Transverse colon (tissue), 4 donors: ENCODE measurements at regions not wholly inside any gene's neighbourhood (a gene's known extent, or its start where the extent isn't known, plus 50 kb on each side); places are given as distances from the start of the nearest gene placed in this dataset.

Experiments used
- DNase-seq: peaks from one replicate; pipeline ENCODE4 v3.0.0-alpha.2; 2019
- H3K27ac ChIP-seq, 4 donors: fragments of 200-600 bp; sonication (generic); 2 replicates each; pipeline ENCODE4 v1.5.1; 2016 to 2018; ENCODE audit warnings: inconsistent platforms in 4 of 4
- H3K27me3 ChIP-seq: fragments of 200-600 bp; sonication (generic); 2 replicates; pipeline ENCODE4 v1.5.1; 2017; ENCODE audit warnings: inconsistent platforms
- H3K36me3 ChIP-seq, 4 donors: fragments of 200-600 bp; sonication (generic); 2 replicates each; pipeline ENCODE4 v1.5.1; 2017 to 2019; ENCODE audit warnings: inconsistent platforms in 4 of 4
- H3K4me1 ChIP-seq, 4 donors: fragments of 200-600 bp; sonication (generic); 2 replicates each; pipeline ENCODE4 v1.5.1; 2017 to 2020; ENCODE audit warnings: inconsistent platforms in 4 of 4
- H3K4me3 ChIP-seq, 4 donors: fragments of 200-600 bp; sonication (generic); 1 replicate in 1 of 4; 2 replicates in 3 of 4; pipeline versions ENCODE4 v1.5.1 to v1.6.1; 2017 to 2019; ENCODE audit warnings: inconsistent platforms in 4 of 4
- H3K9me3 ChIP-seq, 2 donors: fragments of 200-600 bp; sonication (generic); 2 replicates each; pipeline ENCODE4 v1.5.1; 2017 to 2019; ENCODE audit warnings: inconsistent platforms in 2 of 2
- CTCF ChIP-seq, 5 experiments: fragments of 200-600 bp in 3 of 5; fragments of 450-650 bp in 2 of 5; sonication (generic) in 3 of 5; IDR thresholded peaks; 1 replicate in 2 of 5; 2 replicates in 3 of 5; pipeline ENCODE4 v1.5.1; 2016 to 2017; ENCODE audit warnings: antibody characterized with exemption in 5 of 5, inconsistent platforms in 3 of 5, mild to moderate bottlenecking in 2 of 5, moderate library complexity in 1 of 5
- EP300 ChIP-seq: sonication (generic); formaldehyde crosslinking; IDR thresholded peaks from one replicate; pipeline ENCODE4 v1.6.1; 2017; ENCODE audit warnings: antibody characterized with exemption, low read depth
- POLR2A ChIP-seq: fragments of 450-650 bp; IDR thresholded peaks from one replicate; pipeline ENCODE4 v1.6.1; 2016; ENCODE audit warnings: antibody characterized with exemption, mild to moderate bottlenecking, moderate library complexity
- POLR2AphosphoS5 ChIP-seq, 3 donors: sonication (generic); formaldehyde crosslinking; IDR thresholded peaks; one replicate each; pipeline ENCODE4 v1.6.1; 2016; ENCODE audit warnings: antibody characterized with exemption in 3 of 3
- WGBS, 2 donors: methylation state at CpG; one replicate each; pipeline ENCODE4 v1.1.5; 2018; ENCODE audit warnings: low coverage in 1 of 2; 5-methylcytosine and 5-hydroxymethylcytosine counted together
- in situ Hi-C, 4 donors: fragments of 200-750 bp; cut with MboI; loops; one replicate each; pipeline versions ENCODE4 v1.15.0 to v1.15.1; 2017; ENCODE audit warnings: low sequenced_read_pairs in 3 of 4, low pct_ligation_motif_present in 1 of 4, low pct_unique_long_range_greater_than_20kb in 1 of 4
- intact Hi-C: fragments of 100-400 bp; cut with DNase I; formaldehyde crosslinking; loops from one replicate; pipeline ENCODE4 v1.15.1; 2023; ENCODE audit warnings: low total_unique reads

- intact Hi-C loops (no loop called here), in situ Hi-C loops (no loop called here)
- Histone ChIP-seq H3K9me3 (no peaks in the 10 kb centered on the region), H3K27ac (no peak overlapping the region), H3K4me3 (no peak overlapping the region), H3K4me1 (no peaks in the 10 kb centered on the region), H3K36me3 (no peaks in the 10 kb centered on the region), H3K27me3 (no peaks in the 10 kb centered on the region)
- 92 to 94% methylated on average over 3 of the region's 3 CpGs for WGBS, 2 donors
- TF ChIP-seq CTCF (IDR thresholded peaks at IDR 0.05) (no peak), POLR2AphosphoS5 (IDR thresholded peaks at IDR 0.05) (no peak), EP300 (no peak), POLR2A (no peak)
- no peak for DNase-seq
Measured at GRCh38 chr6:120010075-120010474, 660.5 kb upstream of the MAN1A1 start.

GRCh38 chr6:120005292-120005976, 655.9 kb upstream of the MAN1A1 start:
- Histone ChIP-seq H3K27ac (no peak overlapping the region), H3K27me3 (no peaks in the 10 kb centered on the region), H3K4me1 (no peaks in the 10 kb centered on the region), H3K9me3 (no peaks in the 10 kb centered on the region), H3K36me3 (no peaks in the 10 kb centered on the region), H3K4me3 (no peak overlapping the region)
- WGBS, 2 donors, result 79 to 94% methylated on average over 11 to 12 of the region's 12 CpGs
- no peak for TF ChIP-seq POLR2A
- no peak for TF ChIP-seq CTCF (IDR thresholded peaks at IDR 0.05)
- TF ChIP-seq EP300, result no peak
- TF ChIP-seq POLR2AphosphoS5 (IDR thresholded peaks at IDR 0.05), result no peak
- DNase-seq, result no peak
- intact Hi-C loops (no loop called here), in situ Hi-C loops (no loop called here)

GRCh38 chr6:119986934-119987549, 637.5 kb upstream of the MAN1A1 start:
- Histone ChIP-seq H3K27me3 (no peaks in the 10 kb centered on the region), H3K4me3 (no peak overlapping the region), H3K4me1 (no peaks in the 10 kb centered on the region), H3K9me3 (no peaks in the 10 kb centered on the region), H3K27ac (no peak overlapping the region), H3K36me3 (no peaks in the 10 kb centered on the region)
- 83% methylated on average over 3 of the region's 3 CpGs; no CpG with 5 or more reads in 1 of the 2 donors for WGBS, 2 donors
- TF ChIP-seq POLR2AphosphoS5 (IDR thresholded peaks at IDR 0.05) (no peak), POLR2A (no peak), CTCF (IDR thresholded peaks at IDR 0.05) (no peak), EP300 (no peak)
- no peak for DNase-seq
- in situ Hi-C loops, result no loop called here
- intact Hi-C loops, result no loop called here

GRCh38 chr6:119985952-119986736, 636.6 kb upstream of the MAN1A1 start:
- Histone ChIP-seq H3K36me3 (no peaks in the 10 kb centered on the region), H3K27me3 (no peaks in the 10 kb centered on the region), H3K4me1 (no peaks in the 10 kb centered on the region), H3K9me3 (no peaks in the 10 kb centered on the region), H3K4me3 (no peak overlapping the region), H3K27ac (no peak overlapping the region)
- no peak for TF ChIP-seq POLR2AphosphoS5 (IDR thresholded peaks at IDR 0.05)
- TF ChIP-seq CTCF (IDR thresholded peaks at IDR 0.05), result no peak
- TF ChIP-seq EP300, result no peak
- TF ChIP-seq POLR2A, result no peak
- WGBS, 2 donors, result 83 to 87% methylated on average over 2 to 4 of the region's 4 CpGs
- no peak for DNase-seq
- in situ Hi-C loops, result no loop called here
- intact Hi-C loops, result no loop called here
